Chondrocyte (in vitro differentiated cells): ENCODE measurements at regions not wholly inside any gene's neighbourhood (a gene's known extent, or its start where the extent isn't known, plus 50 kb on each side); places are given as distances from the start of the nearest gene placed in this dataset.

Experiments
- DNase-seq: peaks from one replicate; pipeline ENCODE4 v3.0.0; 2021; ENCODE audit warnings: mixed read lengths, low spot score
- H3K27ac Mint-ChIP-seq: one replicate; pipeline ENCODE4 v1.8.0; 2021; ENCODE audit warnings: mild to moderate bottlenecking, moderate library complexity, mixed read lengths; ENCODE audit not compliant: unreplicated experiment
- H3K27me3 Mint-ChIP-seq: 2 replicates; pipeline ENCODE4 v1.8.0; 2021; ENCODE audit warnings: low read depth, mixed read lengths
- H3K36me3 Mint-ChIP-seq: 2 replicates; pipeline ENCODE4 v1.8.0; 2021; ENCODE audit warnings: low read depth, mixed read lengths
- H3K4me1 Mint-ChIP-seq: 2 replicates; pipeline ENCODE4 v1.8.0; 2021; ENCODE audit warnings: low read depth, mild to moderate bottlenecking, mixed read lengths
- H3K4me3 Mint-ChIP-seq: one replicate; pipeline ENCODE4 v1.8.0; 2021; ENCODE audit warnings: mild to moderate bottlenecking, moderate library complexity, mixed read lengths; ENCODE audit not compliant: unreplicated experiment
- H3K9me3 Mint-ChIP-seq: 2 replicates; pipeline ENCODE4 v1.8.0; 2021; ENCODE audit warnings: low read depth, mixed read lengths
- TF ChIP-seq, protein P1 (sequence below): fragments of 200-600 bp; sonication (generic); IDR thresholded peaks from 2 replicates; pipeline ENCODE4 v1.5.0; 2021; ENCODE audit warnings: antibody characterized with exemption, mild to moderate bottlenecking, moderate library complexity

- TF ChIP-seq, protein P1, sequence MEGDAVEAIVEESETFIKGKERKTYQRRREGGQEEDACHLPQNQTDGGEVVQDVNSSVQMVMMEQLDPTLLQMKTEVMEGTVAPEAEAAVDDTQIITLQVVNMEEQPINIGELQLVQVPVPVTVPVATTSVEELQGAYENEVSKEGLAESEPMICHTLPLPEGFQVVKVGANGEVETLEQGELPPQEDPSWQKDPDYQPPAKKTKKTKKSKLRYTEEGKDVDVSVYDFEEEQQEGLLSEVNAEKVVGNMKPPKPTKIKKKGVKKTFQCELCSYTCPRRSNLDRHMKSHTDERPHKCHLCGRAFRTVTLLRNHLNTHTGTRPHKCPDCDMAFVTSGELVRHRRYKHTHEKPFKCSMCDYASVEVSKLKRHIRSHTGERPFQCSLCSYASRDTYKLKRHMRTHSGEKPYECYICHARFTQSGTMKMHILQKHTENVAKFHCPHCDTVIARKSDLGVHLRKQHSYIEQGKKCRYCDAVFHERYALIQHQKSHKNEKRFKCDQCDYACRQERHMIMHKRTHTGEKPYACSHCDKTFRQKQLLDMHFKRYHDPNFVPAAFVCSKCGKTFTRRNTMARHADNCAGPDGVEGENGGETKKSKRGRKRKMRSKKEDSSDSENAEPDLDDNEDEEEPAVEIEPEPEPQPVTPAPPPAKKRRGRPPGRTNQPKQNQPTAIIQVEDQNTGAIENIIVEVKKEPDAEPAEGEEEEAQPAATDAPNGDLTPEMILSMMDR = no peak
- H3K27ac Mint-ChIP-seq = no peak overlapping the region
- H3K4me1 Mint-ChIP-seq = peaks cover 3% of the 10 kb centered on the region
- H3K27me3 Mint-ChIP-seq = no peaks in the 10 kb centered on the region
- H3K36me3 Mint-ChIP-seq = peaks cover 2% of the 10 kb centered on the region
- no peak overlapping the region for H3K4me3 Mint-ChIP-seq
- no peak for DNase-seq
- peaks cover 10% of the 10 kb centered on the region for H3K9me3 Mint-ChIP-seq
Observed at GRCh38 chr12:115553622-115554021, 723.9 kb downstream of the MED13L start.

DNA sequence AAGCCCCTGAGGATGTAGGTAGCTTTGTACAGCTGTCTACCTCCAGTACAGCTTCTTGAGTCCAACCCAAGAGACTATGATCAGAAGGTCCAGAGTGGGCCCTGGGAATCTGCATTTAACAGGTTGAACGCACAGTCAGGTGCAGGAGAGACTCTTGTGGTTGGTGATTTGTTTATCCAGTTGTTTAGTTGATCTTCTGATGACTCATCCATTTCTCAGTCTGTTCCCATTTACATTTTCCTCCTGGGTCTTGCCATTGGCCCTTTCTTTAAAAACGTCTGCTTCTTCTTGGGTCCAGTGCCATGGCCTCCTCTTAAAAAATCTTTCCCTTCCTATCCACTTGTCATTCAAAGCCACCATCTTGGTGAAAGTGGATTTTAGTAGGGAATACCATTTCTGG is 734.2 kb downstream of the MED13L start:
- Mint-ChIP-seq H3K27ac (no peak overlapping the region), H3K27me3 (peaks cover 3% of the 10 kb centered on the region), H3K9me3 (peaks cover 16% of the 10 kb centered on the region), H3K36me3 (no peaks in the 10 kb centered on the region), H3K4me3 (no peak overlapping the region), H3K4me1 (no peaks in the 10 kb centered on the region)
- TF ChIP-seq, protein P1 = no peak
- no peak for DNase-seq

DNA sequence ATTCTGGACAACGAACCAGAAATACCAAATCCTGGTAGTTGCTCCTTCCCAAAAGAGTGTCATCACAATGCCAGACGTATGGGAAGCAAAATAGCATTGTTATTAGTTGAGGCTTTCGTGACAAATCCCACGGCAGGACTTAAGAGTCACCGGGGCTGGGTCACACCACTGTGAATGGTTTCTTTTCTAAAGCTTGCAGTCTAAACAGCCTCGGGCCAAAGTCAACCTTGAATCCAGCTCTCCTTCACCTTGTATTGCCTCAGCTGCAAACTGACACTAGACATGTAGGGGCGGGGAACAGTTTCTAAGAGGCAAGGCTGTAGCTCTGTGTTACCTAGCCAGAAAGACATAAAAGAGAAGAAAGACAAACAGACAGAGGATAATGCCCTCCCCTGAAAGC is 734.8 kb downstream of the MED13L start:
- TF ChIP-seq, protein P1 = no peak
- Mint-ChIP-seq H3K36me3 (no peaks in the 10 kb centered on the region), H3K4me1 (no peaks in the 10 kb centered on the region), H3K9me3 (peaks cover 22% of the 10 kb centered on the region), H3K4me3 (no peak overlapping the region), H3K27me3 (peaks cover 3% of the 10 kb centered on the region), H3K27ac (no peak overlapping the region)
- DNase-seq = no peak

DNA sequence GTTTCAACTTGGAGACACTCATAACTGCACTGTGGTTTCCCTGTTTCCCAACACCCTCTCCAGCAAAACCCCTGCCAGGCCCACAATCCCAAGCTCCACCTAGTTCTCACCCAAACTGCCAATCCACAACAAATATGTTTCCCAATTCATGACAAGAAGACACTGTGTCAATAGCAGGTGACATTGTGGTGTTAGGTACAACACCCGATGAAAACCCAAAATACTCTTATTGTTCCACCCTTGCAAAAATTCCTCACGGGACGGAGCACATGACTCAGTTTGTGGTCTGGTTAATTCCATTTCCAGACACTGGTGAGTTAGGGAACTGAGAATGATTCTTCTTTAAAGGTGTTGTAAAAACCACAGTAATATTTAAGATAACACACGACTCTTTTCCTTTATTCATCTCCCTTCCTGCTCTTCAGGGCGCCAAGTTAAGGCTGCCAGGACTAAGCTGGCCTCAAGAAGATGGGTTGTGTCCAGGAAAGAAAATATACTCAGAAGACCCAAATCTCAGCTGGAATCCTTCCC is 735.5 kb downstream of the MED13L start:
- H3K4me3 Mint-ChIP-seq = no peak overlapping the region
- H3K4me1 Mint-ChIP-seq = no peaks in the 10 kb centered on the region
- no peak for DNase-seq
- no peaks in the 10 kb centered on the region for H3K36me3 Mint-ChIP-seq
- peaks cover 24% of the 10 kb centered on the region for H3K9me3 Mint-ChIP-seq
- H3K27ac Mint-ChIP-seq = no peak overlapping the region
- peaks cover 3% of the 10 kb centered on the region for H3K27me3 Mint-ChIP-seq
- TF ChIP-seq, protein P1 = no peak

DNA sequence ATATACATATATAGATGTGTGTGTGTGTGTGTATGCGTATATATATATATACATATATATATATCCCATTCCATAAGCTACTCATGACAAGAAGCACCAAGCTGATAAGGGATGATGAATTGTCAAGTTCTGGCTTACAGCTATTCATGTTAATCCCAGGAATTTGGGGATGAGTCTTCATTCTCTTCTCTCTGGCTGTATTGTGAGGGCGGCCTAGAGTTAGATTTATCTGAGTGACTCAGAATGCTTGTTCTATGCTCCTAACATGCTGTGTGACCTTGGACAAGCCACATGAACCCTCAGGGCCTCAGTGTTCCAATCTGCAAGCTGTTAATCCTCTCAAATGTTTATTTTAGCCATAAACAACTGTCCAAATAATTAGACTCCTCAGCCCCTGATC is 749.0 kb downstream of the MED13L start:
- Mint-ChIP-seq H3K4me1 (no peaks in the 10 kb centered on the region), H3K27me3 (no peaks in the 10 kb centered on the region), H3K4me3 (no peak overlapping the region), H3K9me3 (no peaks in the 10 kb centered on the region), H3K27ac (no peak overlapping the region), H3K36me3 (no peaks in the 10 kb centered on the region)
- TF ChIP-seq, protein P1 = no peak
- no peak for DNase-seq
